ENCODE measurements at regions not wholly inside any gene's neighbourhood (a gene's known extent, or its start where the extent isn't known, plus 50 kb on each side); places are given as distances from the start of the nearest gene placed in this dataset.
"Not testable (repeated sequence)": the region's sequence is repeated elsewhere in the genome, so short reads cannot be mapped to it uniquely, and the experiment has no call there.

DNA sequence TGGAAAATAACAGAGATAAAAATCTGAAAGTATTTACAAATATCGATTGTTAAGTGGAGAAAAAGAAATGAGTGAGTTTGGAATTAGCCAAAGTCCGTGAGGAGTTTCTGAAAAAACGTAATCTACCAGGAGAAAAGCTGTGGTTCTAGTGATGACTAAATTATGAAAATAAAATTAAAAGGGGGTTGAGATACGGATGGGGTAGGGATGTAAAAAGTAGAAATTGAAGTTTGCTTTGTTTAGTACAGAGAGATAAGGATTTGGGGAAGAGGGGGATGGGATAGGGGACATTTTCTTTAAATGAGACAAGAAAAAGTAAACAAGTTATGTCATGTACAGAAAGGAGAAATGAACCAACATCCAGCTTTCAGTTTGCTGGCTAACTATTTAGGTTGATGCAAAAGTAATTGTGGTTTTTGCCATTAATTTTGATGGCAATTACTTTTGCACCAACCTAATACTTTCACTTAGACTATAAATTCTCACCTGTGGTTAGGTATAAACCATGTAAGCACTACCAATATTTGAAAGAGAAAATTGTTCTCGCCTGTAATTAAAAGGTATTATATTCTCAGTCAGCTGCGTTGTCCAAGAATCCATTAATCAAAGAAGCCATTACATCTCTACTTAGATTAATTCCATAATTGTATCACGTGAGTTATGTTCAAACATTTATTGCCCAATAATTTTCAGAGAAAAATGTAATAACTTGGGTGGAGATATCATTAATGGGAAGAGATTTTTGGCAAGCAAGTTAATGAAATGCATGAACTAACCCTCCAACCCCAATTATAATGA is 143.0 kb upstream of the NRP1 start:
- no peak overlapping the region for H3K4me3 ChIP-seq (ENCODE audit: low read depth, poor library complexity, severe bottlenecking)
- TF ChIP-seq, protein P1, sequence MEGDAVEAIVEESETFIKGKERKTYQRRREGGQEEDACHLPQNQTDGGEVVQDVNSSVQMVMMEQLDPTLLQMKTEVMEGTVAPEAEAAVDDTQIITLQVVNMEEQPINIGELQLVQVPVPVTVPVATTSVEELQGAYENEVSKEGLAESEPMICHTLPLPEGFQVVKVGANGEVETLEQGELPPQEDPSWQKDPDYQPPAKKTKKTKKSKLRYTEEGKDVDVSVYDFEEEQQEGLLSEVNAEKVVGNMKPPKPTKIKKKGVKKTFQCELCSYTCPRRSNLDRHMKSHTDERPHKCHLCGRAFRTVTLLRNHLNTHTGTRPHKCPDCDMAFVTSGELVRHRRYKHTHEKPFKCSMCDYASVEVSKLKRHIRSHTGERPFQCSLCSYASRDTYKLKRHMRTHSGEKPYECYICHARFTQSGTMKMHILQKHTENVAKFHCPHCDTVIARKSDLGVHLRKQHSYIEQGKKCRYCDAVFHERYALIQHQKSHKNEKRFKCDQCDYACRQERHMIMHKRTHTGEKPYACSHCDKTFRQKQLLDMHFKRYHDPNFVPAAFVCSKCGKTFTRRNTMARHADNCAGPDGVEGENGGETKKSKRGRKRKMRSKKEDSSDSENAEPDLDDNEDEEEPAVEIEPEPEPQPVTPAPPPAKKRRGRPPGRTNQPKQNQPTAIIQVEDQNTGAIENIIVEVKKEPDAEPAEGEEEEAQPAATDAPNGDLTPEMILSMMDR (IDR thresholded peaks at IDR 0.05), result no peak
- no peak for TF ChIP-seq POLR2A (IDR thresholded peaks at IDR 0.05)
- no peak for DNase-seq (ENCODE audit: low spot score in 2 of 2)
- intact Hi-C loops (cut with DNase I; ENCODE audit: low total_unique reads), result no loop called here
- 58% methylated on average over 7 of the region's 7 CpGs for WGBS, 2 donors

DNA sequence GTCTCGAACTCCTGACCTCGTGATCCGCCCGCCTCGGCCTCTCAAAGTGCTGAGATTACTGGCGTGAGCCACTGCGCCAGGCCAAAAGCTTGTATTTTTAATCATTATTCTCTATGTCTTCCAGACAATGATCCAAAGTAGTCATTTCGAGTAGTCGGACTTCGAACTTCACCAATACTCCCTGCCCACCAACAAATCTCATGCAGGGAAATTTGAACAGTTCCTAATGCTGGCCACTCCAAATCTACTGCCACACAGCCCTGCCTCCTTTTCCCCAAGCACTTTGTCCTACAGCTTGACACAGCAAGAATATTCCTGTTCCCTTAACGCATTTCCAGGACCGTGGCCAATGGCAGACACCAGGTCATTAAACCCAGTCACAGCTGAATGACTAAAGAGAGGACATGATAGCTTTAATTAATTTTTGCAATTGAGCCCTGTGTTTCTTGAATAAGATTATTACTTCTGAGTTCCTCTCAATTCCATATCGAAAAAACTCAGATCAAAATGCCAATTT is 142.3 kb upstream of the NRP1 start:
- intact Hi-C loops (cut with DNase I; ENCODE audit: low total_unique reads), result no loop called here
- DNase-seq (ENCODE audit: low spot score in 2 of 2), result no peak
- H3K4me3 ChIP-seq (ENCODE audit: low read depth, poor library complexity, severe bottlenecking), result no peak overlapping the region
- TF ChIP-seq, protein P1 (IDR thresholded peaks at IDR 0.05), result no peak
- TF ChIP-seq POLR2A (IDR thresholded peaks at IDR 0.05), result no peak
- WGBS, 2 donors, result 88 to 90% methylated on average over 13 of the region's 13 CpGs

DNA sequence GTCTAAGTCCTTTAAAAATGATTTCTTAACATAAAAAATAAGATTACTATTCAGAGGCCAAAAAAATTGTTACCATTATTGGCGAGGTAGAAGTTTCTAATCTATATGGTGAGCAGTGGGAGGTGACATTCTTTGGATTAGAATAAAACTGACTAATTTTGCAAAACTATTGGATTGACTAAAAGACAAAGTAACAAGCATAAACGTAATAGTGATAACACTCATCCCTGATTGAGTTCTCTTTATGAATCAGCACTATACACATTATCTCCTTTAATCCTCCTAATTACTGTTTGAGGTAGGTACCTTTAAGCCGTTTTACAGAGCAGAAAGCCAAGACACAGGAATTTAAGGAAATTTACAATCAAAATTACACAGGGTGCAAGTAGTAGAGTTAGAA is 139.2 kb upstream of the NRP1 start:
- intact Hi-C loops (cut with DNase I; ENCODE audit: low total_unique reads), result no loop called here
- WGBS, 2 donors, result 88 to 90% methylated on average over 3 of the region's 3 CpGs
- H3K4me3 ChIP-seq (ENCODE audit: low read depth, poor library complexity, severe bottlenecking), result no peak overlapping the region
- TF ChIP-seq, protein P1 (IDR thresholded peaks at IDR 0.05), result no peak
- TF ChIP-seq POLR2A (IDR thresholded peaks at IDR 0.05), result no peak
- DNase-seq (ENCODE audit: low spot score in 2 of 2), result no peak

DNA sequence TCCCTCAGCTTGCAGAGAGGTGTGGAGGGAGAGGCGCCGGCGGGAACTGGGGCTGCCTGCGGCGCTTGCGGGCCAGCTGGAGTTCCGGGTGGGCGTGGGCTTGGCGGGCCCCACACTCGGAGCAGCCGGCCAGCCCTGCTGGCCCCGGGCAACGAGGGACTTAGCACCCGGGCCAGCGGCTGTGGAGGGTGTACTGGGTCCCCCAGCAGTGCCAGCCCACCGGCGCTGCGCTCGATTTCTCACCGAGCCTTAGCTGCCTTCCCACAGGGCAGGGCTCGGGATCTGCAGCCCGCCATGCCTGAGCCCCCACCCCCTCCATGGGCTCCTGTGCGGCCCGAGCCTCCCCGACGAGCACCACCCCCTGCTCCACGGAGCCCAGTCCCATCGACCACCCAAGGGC is 133.5 kb upstream of the NRP1 start:
- 87 to 91% methylated on average over 21 to 23 of the region's 28 CpGs for WGBS, 2 donors
- H3K4me3 ChIP-seq (ENCODE audit: low read depth, poor library complexity, severe bottlenecking); intact Hi-C loops (cut with DNase I; ENCODE audit: low total_unique reads); DNase-seq (ENCODE audit: low spot score in 2 of 2): not testable (repeated sequence)

DNA sequence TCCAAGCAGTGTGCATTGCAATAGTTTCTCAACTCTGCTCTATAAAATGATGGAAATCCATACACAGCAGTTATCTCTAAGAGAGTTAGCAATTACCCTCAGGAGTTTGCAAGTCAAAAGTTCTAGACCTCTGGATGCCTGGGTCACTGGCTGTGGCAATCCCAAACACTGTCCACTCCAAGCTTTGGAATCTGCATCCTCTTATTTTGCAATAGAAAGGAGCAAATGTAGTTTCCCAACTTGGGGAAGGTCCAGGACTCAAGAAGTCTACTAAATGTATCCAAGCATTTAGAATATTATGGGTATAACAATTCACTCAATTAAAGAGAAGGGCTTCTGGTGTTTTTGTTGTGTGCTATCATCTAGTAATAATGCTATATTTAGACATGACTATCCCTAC is 131.3 kb upstream of the NRP1 start:
- intact Hi-C loops (cut with DNase I; ENCODE audit: low total_unique reads), result no loop called here
- no peak for DNase-seq (ENCODE audit: low spot score in 2 of 2)
- no peak overlapping the region for H3K4me3 ChIP-seq (ENCODE audit: low read depth, poor library complexity, severe bottlenecking)
- TF ChIP-seq POLR2A (IDR thresholded peaks at IDR 0.05), result no peak
- TF ChIP-seq, protein P1 (IDR thresholded peaks at IDR 0.05), result no peak

DNA sequence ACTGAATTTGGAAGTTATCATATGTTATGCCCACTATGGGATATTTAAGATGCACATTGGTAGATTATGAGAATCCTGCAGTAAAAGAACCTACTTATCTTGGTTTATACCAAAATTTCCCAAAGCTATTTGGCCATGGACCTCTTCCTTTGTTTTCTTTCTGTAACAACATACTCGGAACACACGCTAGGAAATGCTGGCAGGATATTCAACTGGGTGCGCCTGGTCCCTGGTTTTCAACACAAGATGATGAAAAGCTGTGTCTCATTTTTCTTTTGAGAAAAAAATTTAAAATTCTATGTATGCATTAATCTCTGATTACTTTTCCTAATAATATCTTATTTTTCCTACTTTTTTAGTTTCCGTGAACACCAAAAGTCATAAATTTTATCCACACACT is 128.5 kb upstream of the NRP1 start:
- WGBS, 2 donors, result 73 to 76% methylated on average over 4 of the region's 4 CpGs
- no peak overlapping the region for H3K4me3 ChIP-seq (ENCODE audit: low read depth, poor library complexity, severe bottlenecking)
- peak in 1 of 2 donors; percentile 22 for DNase-seq (ENCODE audit: low spot score in 2 of 2)
- intact Hi-C loops (cut with DNase I; ENCODE audit: low total_unique reads), result no loop called here
- TF ChIP-seq POLR2A (IDR thresholded peaks at IDR 0.05), result no peak
- TF ChIP-seq, protein P1 (IDR thresholded peaks at IDR 0.05), result no peak
